AG09309 (cell line): ENCODE measurements at regions not wholly inside any gene's neighbourhood (a gene's known extent, or its start where the extent isn't known, plus 50 kb on each side); places are given as distances from the start of the nearest gene placed in this dataset.
A peak's percentile ranks its signal among the peaks of the same experiment; 100 is the strongest.

ENCODE experiments used
- DNase-seq: peaks from one replicate; pipeline ENCODE4 v3.0.0-alpha.2; 2010; ENCODE audit warnings: low read depth
- H3K4me3 ChIP-seq: 2 replicates; pipeline ENCODE4 v1.5.1; 2011; ENCODE audit warnings: mild to moderate bottlenecking, low read depth, low read length, moderate library complexity; ENCODE audit not compliant: control insufficient read depth
- CTCF ChIP-seq: IDR thresholded peaks from 2 replicates; pipeline ENCODE4 v1.5.1; 2011; ENCODE audit warnings: mild to moderate bottlenecking, low read depth, low read length, inconsistent platforms; ENCODE audit not compliant: insufficient read depth, control insufficient read depth; ENCODE audit errors: missing control alignments

GRCh38 chr1:55542901-55543504 lies 327.8 kb upstream of the USP24 start:
- no peak overlapping the region for H3K4me3 ChIP-seq
- TF ChIP-seq CTCF: no peak
- peak; percentile 90 for DNase-seq

- TF ChIP-seq CTCF: no peak
- DNase-seq: no peak
- no peak overlapping the region for H3K4me3 ChIP-seq
Observed at GRCh38 chr1:55541296-55541695, 326.1 kb upstream of the USP24 start.

GRCh38 chr1:55539652-55540512 lies 324.7 kb upstream of the USP24 start:
- DNase-seq: no peak
- H3K4me3 ChIP-seq: no peak overlapping the region
- TF ChIP-seq CTCF: no peak

GRCh38 chr1:55538428-55538827 lies 323.3 kb upstream of the USP24 start:
- no peak for DNase-seq
- TF ChIP-seq CTCF: no peak
- no peak overlapping the region for H3K4me3 ChIP-seq

GRCh38 chr1:55536545-55536865 lies 321.3 kb upstream of the USP24 start:
- H3K4me3 ChIP-seq: no peak overlapping the region
- no peak for TF ChIP-seq CTCF
- DNase-seq: no peak

GRCh38 chr1:55535724-55536544 lies 320.8 kb upstream of the USP24 start:
- no peak for TF ChIP-seq CTCF
- no peak for DNase-seq
- H3K4me3 ChIP-seq: no peak overlapping the region
